Tibial nerve (tissue), 4 donors: ENCODE measurements at regions not wholly inside any gene's neighbourhood (a gene's known extent, or its start where the extent isn't known, plus 50 kb on each side); places are given as distances from the start of the nearest gene placed in this dataset.

ENCODE experiments used
- DNase-seq, 2 donors: peaks; one replicate each; pipeline ENCODE4 v3.0.0-alpha.2; 2019; ENCODE audit warnings: low spot score in 2 of 2
- H3K27ac ChIP-seq, 4 donors: fragments of 200-600 bp; sonication (generic) in 3 of 4; one replicate each; pipeline ENCODE4 v1.5.1; 2017 to 2019; ENCODE audit warnings: mild to moderate bottlenecking in 1 of 4
- H3K27me3 ChIP-seq, 2 donors: fragments of 200-600 bp; sonication (generic) in 1 of 2; one replicate each; pipeline versions ENCODE4 v1.5.1 to v1.6.0; 2017 to 2019
- H3K36me3 ChIP-seq, 3 donors: fragments of 200-600 bp; sonication (generic); one replicate each; pipeline ENCODE4 v1.5.1; 2018 to 2019
- H3K4me1 ChIP-seq, 4 donors: fragments of 200-600 bp; sonication (generic) in 3 of 4; one replicate each; pipeline ENCODE4 v1.5.1; 2017 to 2019
- H3K4me3 ChIP-seq, 4 donors: fragments of 200-600 bp; sonication (generic) in 3 of 4; one replicate each; pipeline ENCODE4 v1.5.1; 2017 to 2019; ENCODE audit warnings: mild to moderate bottlenecking in 1 of 4, moderate library complexity in 1 of 4
- H3K9me3 ChIP-seq, 4 donors: fragments of 200-600 bp; sonication (generic) in 3 of 4; one replicate each; pipeline ENCODE4 v1.5.1; 2017 to 2019
- EP300 ChIP-seq, 2 donors: sonication (generic); formaldehyde crosslinking; IDR thresholded peaks; one replicate each; pipeline ENCODE4 v1.6.1; 2017; ENCODE audit warnings: antibody characterized with exemption in 2 of 2, mild to moderate bottlenecking in 1 of 2
- POLR2A ChIP-seq, 2 donors: fragments of 450-650 bp; IDR thresholded peaks; one replicate each; pipeline ENCODE4 v1.6.1; 2017; ENCODE audit warnings: antibody characterized with exemption in 2 of 2, mild to moderate bottlenecking in 2 of 2, moderate library complexity in 2 of 2
- WGBS, 2 donors: methylation state at CpG; one replicate each; pipeline ENCODE4 v1.1.5; 2018; 5-methylcytosine and 5-hydroxymethylcytosine counted together
- TF ChIP-seq, protein P1 (sequence below), 5 experiments: fragments of 200-600 bp in 3 of 5; fragments of 450-650 bp in 2 of 5; sonication (generic) in 3 of 5; IDR thresholded peaks; one replicate each; pipeline ENCODE4 v1.5.1; 2016 to 2019; ENCODE audit warnings: antibody characterized with exemption in 5 of 5, mild to moderate bottlenecking in 3 of 5, moderate library complexity in 2 of 5

DNA sequence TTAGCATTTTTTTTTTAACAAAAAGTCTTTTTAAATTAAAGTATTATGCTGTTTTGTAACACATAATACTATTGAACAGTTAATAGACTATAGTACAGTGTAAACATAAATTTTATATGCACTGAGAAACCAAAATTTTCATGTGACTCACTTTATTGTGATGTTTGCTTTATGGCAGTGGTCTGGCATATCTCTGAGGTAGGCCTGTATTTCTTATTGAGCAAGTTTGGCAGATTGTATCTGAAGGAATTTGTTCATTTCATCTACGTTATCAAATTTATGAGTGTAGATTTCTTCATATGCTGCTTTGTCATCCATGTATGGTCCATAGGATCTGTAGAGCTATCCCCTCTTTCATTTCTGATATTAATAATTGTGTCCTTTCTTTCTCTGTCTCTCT lies 78.8 kb upstream of the PDE3A start:
- Histone ChIP-seq H3K9me3 (peaks cover 0 to 19% (median 2%) of the 10 kb centered on the region in 4 donors), H3K36me3 (no peaks in the 10 kb centered on the region), H3K27ac (no peak overlapping the region), H3K4me3 (no peak overlapping the region), H3K27me3 (no peaks in the 10 kb centered on the region), H3K4me1 (no peaks in the 10 kb centered on the region)
- TF ChIP-seq, protein P1, sequence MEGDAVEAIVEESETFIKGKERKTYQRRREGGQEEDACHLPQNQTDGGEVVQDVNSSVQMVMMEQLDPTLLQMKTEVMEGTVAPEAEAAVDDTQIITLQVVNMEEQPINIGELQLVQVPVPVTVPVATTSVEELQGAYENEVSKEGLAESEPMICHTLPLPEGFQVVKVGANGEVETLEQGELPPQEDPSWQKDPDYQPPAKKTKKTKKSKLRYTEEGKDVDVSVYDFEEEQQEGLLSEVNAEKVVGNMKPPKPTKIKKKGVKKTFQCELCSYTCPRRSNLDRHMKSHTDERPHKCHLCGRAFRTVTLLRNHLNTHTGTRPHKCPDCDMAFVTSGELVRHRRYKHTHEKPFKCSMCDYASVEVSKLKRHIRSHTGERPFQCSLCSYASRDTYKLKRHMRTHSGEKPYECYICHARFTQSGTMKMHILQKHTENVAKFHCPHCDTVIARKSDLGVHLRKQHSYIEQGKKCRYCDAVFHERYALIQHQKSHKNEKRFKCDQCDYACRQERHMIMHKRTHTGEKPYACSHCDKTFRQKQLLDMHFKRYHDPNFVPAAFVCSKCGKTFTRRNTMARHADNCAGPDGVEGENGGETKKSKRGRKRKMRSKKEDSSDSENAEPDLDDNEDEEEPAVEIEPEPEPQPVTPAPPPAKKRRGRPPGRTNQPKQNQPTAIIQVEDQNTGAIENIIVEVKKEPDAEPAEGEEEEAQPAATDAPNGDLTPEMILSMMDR (IDR thresholded peaks at IDR 0.05) = no peak
- no peak for TF ChIP-seq POLR2A (IDR thresholded peaks at IDR 0.05)
- TF ChIP-seq EP300 (IDR thresholded peaks at IDR 0.05) = no peak
- 70 to 78% methylated on average over 1 of the region's 1 CpG for WGBS, 2 donors
- no peak for DNase-seq

DNA sequence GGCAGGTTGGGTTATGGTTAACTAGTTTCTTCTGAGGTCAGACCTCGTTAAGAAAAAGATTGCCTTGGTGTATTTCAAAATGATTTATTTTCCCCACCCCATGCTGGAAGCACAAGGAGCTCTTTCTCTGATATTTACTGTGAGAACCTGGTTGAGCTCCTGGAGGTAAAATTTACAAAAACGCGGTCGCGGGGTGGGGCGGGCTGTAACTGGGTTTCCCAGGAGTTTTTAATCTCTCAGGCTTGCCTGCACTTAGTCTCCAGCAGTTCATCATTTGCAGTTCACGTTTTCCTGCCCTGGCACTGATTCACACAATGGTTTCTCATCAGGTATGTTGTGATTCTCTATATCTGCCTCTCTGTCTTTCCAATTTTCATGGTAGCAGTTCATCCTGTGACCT lies 67.9 kb upstream of the PDE3A start:
- 61 to 63% methylated on average over 7 of the region's 7 CpGs for WGBS, 2 donors
- Histone ChIP-seq H3K4me3 (no peak overlapping the region), H3K36me3 (no peaks in the 10 kb centered on the region), H3K9me3 (peaks cover 0 to 44% (median 4%) of the 10 kb centered on the region in 4 donors), H3K27ac (no peak overlapping the region), H3K4me1 (no peaks in the 10 kb centered on the region), H3K27me3 (no peaks in the 10 kb centered on the region)
- DNase-seq = no peak
- TF ChIP-seq POLR2A (IDR thresholded peaks at IDR 0.05) = no peak
- no peak for TF ChIP-seq EP300 (IDR thresholded peaks at IDR 0.05)
- TF ChIP-seq, protein P1 (IDR thresholded peaks at IDR 0.05) = no peak

DNA sequence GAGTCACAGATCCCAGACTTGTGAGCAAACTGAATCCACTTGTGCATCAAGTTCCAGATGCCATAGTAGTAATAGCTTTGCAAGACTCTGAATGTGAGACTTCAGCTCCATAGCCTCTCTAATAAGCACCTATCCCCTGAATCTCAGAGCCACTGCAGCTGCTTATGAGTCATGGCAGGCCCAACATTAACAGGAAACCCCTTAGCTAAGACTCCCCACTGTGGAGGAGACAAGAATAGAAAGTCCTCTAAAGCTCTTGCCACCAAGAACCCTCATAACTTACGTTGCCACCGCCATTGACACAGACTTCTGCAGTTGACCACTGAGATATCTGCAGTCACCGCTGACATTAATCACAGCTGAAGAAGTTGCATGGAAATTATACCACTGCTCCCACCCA lies 62.9 kb upstream of the PDE3A start:
- H3K4me3 ChIP-seq = no peak overlapping the region
- WGBS, 2 donors = 97 to 98% methylated on average over 3 of the region's 3 CpGs
- no peaks in the 10 kb centered on the region for H3K36me3 ChIP-seq
- H3K9me3 ChIP-seq = peaks cover 0 to 28% (median 5%) of the 10 kb centered on the region in 4 donors
- no peak for DNase-seq
- TF ChIP-seq, protein P1 (IDR thresholded peaks at IDR 0.05) = no peak
- TF ChIP-seq EP300 (IDR thresholded peaks at IDR 0.05) = no peak
- no peak for TF ChIP-seq POLR2A (IDR thresholded peaks at IDR 0.05)
- no peaks in the 10 kb centered on the region for H3K27me3 ChIP-seq
- no peak overlapping the region for H3K27ac ChIP-seq
- no peaks in the 10 kb centered on the region for H3K4me1 ChIP-seq

DNA sequence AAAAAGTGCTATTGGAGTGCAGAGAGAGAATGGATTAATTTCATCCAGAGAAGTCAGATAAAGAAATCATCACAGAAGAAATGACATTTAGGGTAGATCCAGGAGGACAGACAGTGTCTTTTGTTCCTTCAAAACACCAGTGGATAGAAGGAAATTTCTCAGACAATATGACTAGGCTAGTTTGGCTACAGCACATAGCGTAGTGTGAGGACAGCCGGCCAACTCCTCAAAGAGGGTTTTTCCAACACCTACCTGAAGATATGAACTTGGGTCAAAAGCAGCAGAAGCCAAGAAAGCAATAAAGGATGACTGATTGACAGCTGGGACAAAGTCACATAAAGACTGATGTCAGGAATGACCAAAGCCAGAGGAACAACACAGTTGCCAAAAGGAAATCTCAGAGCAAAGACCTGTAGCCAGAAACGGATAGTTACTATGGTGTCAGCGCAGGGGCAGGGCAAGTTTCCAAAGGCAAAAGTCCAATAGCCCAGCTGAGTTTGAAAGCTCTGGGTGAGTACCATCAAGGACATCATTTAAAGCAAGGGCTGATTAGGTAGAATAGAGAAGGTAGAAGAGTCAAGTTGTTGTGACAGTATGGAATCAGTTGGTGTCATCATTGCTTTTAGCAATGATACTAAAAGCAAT lies 58.7 kb upstream of the PDE3A start:
- Histone ChIP-seq H3K27ac (no peak overlapping the region), H3K36me3 (no peaks in the 10 kb centered on the region), H3K4me3 (no peak overlapping the region), H3K4me1 (no peaks in the 10 kb centered on the region), H3K27me3 (no peaks in the 10 kb centered on the region), H3K9me3 (peaks cover 0 to 24% (median 5%) of the 10 kb centered on the region in 4 donors)
- no peak for DNase-seq
- TF ChIP-seq POLR2A (IDR thresholded peaks at IDR 0.05) (no peak), EP300 (IDR thresholded peaks at IDR 0.05) (no peak)
- TF ChIP-seq, protein P1 (IDR thresholded peaks at IDR 0.05) = no peak
- WGBS, 2 donors = 76 to 81% methylated on average over 4 of the region's 4 CpGs

- WGBS, 2 donors = 51 to 61% methylated on average over 2 of the region's 2 CpGs
- H3K36me3 ChIP-seq = no peaks in the 10 kb centered on the region
- TF ChIP-seq EP300 (IDR thresholded peaks at IDR 0.05) (peak in 1 of 2 donors; percentile 36), POLR2A (IDR thresholded peaks at IDR 0.05) (no peak)
- TF ChIP-seq, protein P1 (IDR thresholded peaks at IDR 0.05) = no peak
Observed at GRCh38 chr12:20314328-20314727, 54.0 kb upstream of the PDE3A start.

More at GRCh38 chr12:20314328-20314727, 54.0 kb upstream of the PDE3A start:
- no peak for DNase-seq
- Histone ChIP-seq H3K4me1 (no peaks in the 10 kb centered on the region), H3K4me3 (no peak overlapping the region), H3K9me3 (no peaks in the 10 kb centered on the region), H3K27ac (no peak overlapping the region), H3K27me3 (no peaks in the 10 kb centered on the region)
